Brain microvascular endothelial cell (primary cell): ENCODE measurements at regions not wholly inside any gene's neighbourhood (a gene's known extent, or its start where the extent isn't known, plus 50 kb on each side); places are given as distances from the start of the nearest gene placed in this dataset.

ENCODE experiments used
- DNase-seq: peaks from one replicate; pipeline ENCODE4 v3.0.0-alpha.2; 2020
- H3K27ac ChIP-seq: fragments of 250-450 bp; sonication (Bioruptor Pico); 2 replicates; pipeline ENCODE4 v1.5.1; 2020; ENCODE audit warnings: mild to moderate bottlenecking, moderate library complexity
- H3K27me3 ChIP-seq: fragments of 250-450 bp; sonication (Bioruptor Pico); replicated peaks from 2 replicates; pipeline ENCODE4 v1.5.1; 2020; ENCODE audit warnings: mild to moderate bottlenecking
- H3K36me3 ChIP-seq: fragments of 250-450 bp; sonication (Bioruptor Pico); replicated peaks from 2 replicates; pipeline ENCODE4 v1.5.1; 2020; ENCODE audit warnings: mild to moderate bottlenecking
- H3K4me3 ChIP-seq: 2 replicates; pipeline ENCODE4 v1.5.1; 2011; ENCODE audit warnings: low read depth, mild to moderate bottlenecking, control low read depth, low read length, moderate library complexity
- CTCF ChIP-seq: IDR thresholded peaks from 2 replicates; pipeline ENCODE4 v1.5.1; 2011; ENCODE audit warnings: low read depth, mild to moderate bottlenecking, moderate library complexity, low read length, control low read depth, inconsistent platforms; ENCODE audit errors: missing control alignments
- in situ Hi-C: cut with HindIII; loops from 2 replicates; pipeline ENCODE4 v1.10.0; 2017; ENCODE audit warnings: low sequenced_read_pairs, low pct_ligation_motif_present

GRCh38 chr5:57804007-57804444, 321.4 kb upstream of the ACTBL2 start:
- TF ChIP-seq CTCF, result no peak
- Histone ChIP-seq H3K27me3 (no peaks in the 10 kb centered on the region), H3K27ac (no peak overlapping the region), H3K36me3 (no peaks in the 10 kb centered on the region), H3K4me3 (no peak overlapping the region)
- no peak for DNase-seq
- in situ Hi-C loops, result no loop called here

- Histone ChIP-seq H3K36me3 (no peaks in the 10 kb centered on the region), H3K27me3 (no peaks in the 10 kb centered on the region), H3K27ac (no peak overlapping the region), H3K4me3 (no peak overlapping the region)
- in situ Hi-C loops, result no loop called here
- DNase-seq, result no peak
- TF ChIP-seq CTCF, result no peak
Observed at GRCh38 chr5:57802131-57802530, 319.5 kb upstream of the ACTBL2 start.

GRCh38 chr5:57795203-57795602, 312.6 kb upstream of the ACTBL2 start:
- no peaks in the 10 kb centered on the region for H3K36me3 ChIP-seq
- TF ChIP-seq CTCF, result no peak
- no peak overlapping the region for H3K27ac ChIP-seq
- in situ Hi-C loops, result loop anchor here (25.0 kb wide), 2 partner anchors 308 to 667 kb away; partner anchors contain the start of genes ACTBL2 and PLK2
- no peak overlapping the region for H3K4me3 ChIP-seq
- DNase-seq, result no peak
- no peaks in the 10 kb centered on the region for H3K27me3 ChIP-seq

GRCh38 chr5:57791875-57792274, 309.3 kb upstream of the ACTBL2 start:
- no peak overlapping the region for H3K27ac ChIP-seq
- H3K27me3 ChIP-seq, result no peaks in the 10 kb centered on the region
- TF ChIP-seq CTCF, result no peak
- H3K4me3 ChIP-seq, result no peak overlapping the region
- DNase-seq, result no peak
- no peaks in the 10 kb centered on the region for H3K36me3 ChIP-seq
- in situ Hi-C loops, result loop anchor here (25.0 kb wide), 2 partner anchors 305 to 670 kb away; partner anchors contain the start of genes ACTBL2 and PLK2

- in situ Hi-C loops, result loop anchor here (25.0 kb wide), 2 partner anchors 299 to 676 kb away; partner anchors contain the start of genes ACTBL2 and PLK2
- no peak for DNase-seq
- H3K36me3 ChIP-seq, result no peaks in the 10 kb centered on the region
- H3K27ac ChIP-seq, result no peak overlapping the region
- TF ChIP-seq CTCF, result no peak
- H3K4me3 ChIP-seq, result no peak overlapping the region
- H3K27me3 ChIP-seq, result no peaks in the 10 kb centered on the region
Observed at GRCh38 chr5:57785946-57786345, 303.3 kb upstream of the ACTBL2 start.

GRCh38 chr5:57784121-57784520, 301.5 kb upstream of the ACTBL2 start:
- no peak overlapping the region for H3K4me3 ChIP-seq
- no peaks in the 10 kb centered on the region for H3K36me3 ChIP-seq
- no peaks in the 10 kb centered on the region for H3K27me3 ChIP-seq
- DNase-seq, result no peak
- TF ChIP-seq CTCF, result no peak
- no peak overlapping the region for H3K27ac ChIP-seq
- in situ Hi-C loops, result loop anchor here (25.0 kb wide), 2 partner anchors 297 to 678 kb away; partner anchors contain the start of genes ACTBL2 and PLK2
